Testis (tissue), 2 donors: ENCODE measurements at regions not wholly inside any gene's neighbourhood (a gene's known extent, or its start where the extent isn't known, plus 50 kb on each side); places are given as distances from the start of the nearest gene placed in this dataset.

Experiments
- DNase-seq: peaks from one replicate; pipeline ENCODE4 v3.0.0-alpha.2; 2019
- H3K27ac ChIP-seq, 2 donors: fragments of 200-600 bp; sonication (generic); one replicate each; pipeline ENCODE4 v1.5.1; 2019
- H3K27me3 ChIP-seq: fragments of 200-600 bp; sonication (generic); one replicate; pipeline ENCODE4 v1.5.1; 2019
- H3K36me3 ChIP-seq: fragments of 200-600 bp; sonication (generic); one replicate; pipeline ENCODE4 v1.5.1; 2017; ENCODE audit warnings: low read depth; ENCODE audit errors: missing control alignments
- H3K4me1 ChIP-seq: fragments of 200-600 bp; sonication (generic); one replicate; pipeline ENCODE4 v1.5.1; 2019
- H3K4me3 ChIP-seq, 2 donors: fragments of 200-600 bp; sonication (generic); one replicate each; pipeline ENCODE4 v1.5.1; 2017 to 2019
- H3K9me3 ChIP-seq: fragments of 200-600 bp; sonication (generic); one replicate; pipeline ENCODE4 v1.5.1; 2017
- CTCF ChIP-seq, 3 experiments: fragments of 450-650 bp in 2 of 3; fragments of 200-600 bp in 1 of 3; sonication (generic) in 1 of 3; IDR thresholded peaks; one replicate each; pipeline ENCODE4 v1.5.1; 2016 to 2019; ENCODE audit warnings: antibody characterized with exemption in 3 of 3, mild to moderate bottlenecking in 2 of 3, moderate library complexity in 1 of 3
- POLR2A ChIP-seq: fragments of 450-650 bp; IDR thresholded peaks from one replicate; pipeline ENCODE4 v1.6.1; 2017; ENCODE audit warnings: antibody characterized with exemption, mild to moderate bottlenecking, moderate library complexity
- WGBS, 2 donors: methylation state at CpG; one replicate each; pipeline ENCODE4 v1.1.5; 2018; 5-methylcytosine and 5-hydroxymethylcytosine counted together
- intact Hi-C: fragments of 100-400 bp; cut with DNase I; formaldehyde crosslinking; loops from one replicate; pipeline ENCODE4 v1.15.1; 2023; ENCODE audit warnings: low total_unique reads

DNA sequence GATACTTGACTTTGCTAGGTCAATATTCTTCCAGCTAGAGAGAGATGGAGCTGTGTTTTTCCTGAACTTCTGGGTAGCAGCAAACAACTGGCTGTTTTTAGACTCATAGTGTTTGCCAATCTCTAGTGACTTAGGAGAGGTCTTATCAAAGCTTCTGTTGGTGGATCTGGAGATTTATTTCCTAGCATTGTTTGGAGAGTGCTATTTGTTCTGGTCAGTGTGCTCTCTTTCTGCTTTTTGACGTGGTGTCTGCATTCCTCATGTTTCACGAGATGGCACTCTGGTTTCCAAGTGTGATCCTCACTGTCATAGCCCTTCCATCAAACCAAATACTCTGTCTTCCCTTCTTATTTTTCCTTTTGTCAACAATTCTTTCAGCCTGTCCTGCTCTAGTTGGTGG is 88.6 kb upstream of the DAZL start:
- no peak for DNase-seq
- H3K4me3 ChIP-seq = no peak overlapping the region
- no peaks in the 10 kb centered on the region for H3K4me1 ChIP-seq
- no peaks in the 10 kb centered on the region for H3K36me3 ChIP-seq
- no peaks in the 10 kb centered on the region for H3K27me3 ChIP-seq
- H3K27ac ChIP-seq = no peak overlapping the region
- no peak for TF ChIP-seq POLR2A
- no peak for TF ChIP-seq CTCF (IDR thresholded peaks at IDR 0.05)
- no peaks in the 10 kb centered on the region for H3K9me3 ChIP-seq
- intact Hi-C loops = no loop called here
- WGBS, 2 donors = 82 to 85% methylated on average over 2 of the region's 2 CpGs

GRCh38 chr3:16695710-16696109 is 90.5 kb upstream of the DAZL start:
- WGBS, 2 donors = 85 to 92% methylated on average over 4 of the region's 4 CpGs
- Histone ChIP-seq H3K27me3 (no peaks in the 10 kb centered on the region), H3K4me1 (no peaks in the 10 kb centered on the region), H3K27ac (no peak overlapping the region), H3K9me3 (no peaks in the 10 kb centered on the region), H3K4me3 (no peak overlapping the region), H3K36me3 (no peaks in the 10 kb centered on the region)
- intact Hi-C loops = no loop called here
- TF ChIP-seq POLR2A (no peak), CTCF (IDR thresholded peaks at IDR 0.05) (no peak)
- DNase-seq = no peak

- Histone ChIP-seq H3K4me3 (no peak overlapping the region), H3K27ac (no peak overlapping the region), H3K36me3 (no peaks in the 10 kb centered on the region), H3K4me1 (no peaks in the 10 kb centered on the region), H3K27me3 (no peaks in the 10 kb centered on the region), H3K9me3 (no peaks in the 10 kb centered on the region)
- TF ChIP-seq CTCF (IDR thresholded peaks at IDR 0.05) (no peak), POLR2A (no peak)
- DNase-seq = no peak
- WGBS, 2 donors = 91 to 97% methylated on average over 1 of the region's 1 CpG
- intact Hi-C loops = no loop called here
Observed at GRCh38 chr3:16697443-16698147, 92.4 kb upstream of the DAZL start.

DNA sequence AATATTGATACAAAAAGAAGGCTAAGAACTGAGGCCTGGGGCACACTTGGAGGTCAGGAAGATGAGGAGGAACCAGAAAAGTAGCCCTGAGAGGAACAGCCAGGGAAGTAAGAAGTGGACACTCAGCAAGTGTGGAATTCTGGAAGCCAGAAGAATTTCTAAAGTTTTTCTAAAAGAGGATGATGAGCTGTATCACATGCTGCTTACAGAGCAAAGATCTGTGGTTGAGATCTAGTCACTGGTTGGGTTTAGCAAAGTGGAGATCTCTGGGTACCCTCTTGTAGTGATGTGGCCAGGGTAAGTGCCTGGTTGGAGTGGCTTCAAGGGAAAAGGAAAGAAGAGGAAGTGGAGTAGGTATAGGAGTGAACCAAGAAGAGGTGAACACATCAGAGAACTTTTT is 95.4 kb upstream of the DAZL start:
- H3K27me3 ChIP-seq = no peaks in the 10 kb centered on the region
- H3K27ac ChIP-seq = no peak overlapping the region
- DNase-seq = no peak
- no peaks in the 10 kb centered on the region for H3K36me3 ChIP-seq
- no peak for TF ChIP-seq POLR2A
- TF ChIP-seq CTCF (IDR thresholded peaks at IDR 0.05) = no peak
- intact Hi-C loops = no loop called here
- H3K4me3 ChIP-seq = no peak overlapping the region
- H3K4me1 ChIP-seq = no peaks in the 10 kb centered on the region
- H3K9me3 ChIP-seq = no peaks in the 10 kb centered on the region

GRCh38 chr3:16704941-16705340 is 99.7 kb upstream of the DAZL start:
- Histone ChIP-seq H3K4me1 (no peaks in the 10 kb centered on the region), H3K9me3 (no peaks in the 10 kb centered on the region), H3K27me3 (no peaks in the 10 kb centered on the region), H3K27ac (no peak overlapping the region), H3K4me3 (no peak overlapping the region), H3K36me3 (no peaks in the 10 kb centered on the region)
- 82 to 92% methylated on average over 2 of the region's 2 CpGs for WGBS, 2 donors
- intact Hi-C loops = no loop called here
- no peak for TF ChIP-seq POLR2A
- no peak for TF ChIP-seq CTCF (IDR thresholded peaks at IDR 0.05)
- no peak for DNase-seq
